Suprapubic skin (tissue), 4 donors: ENCODE measurements at regions not wholly inside any gene's neighbourhood (a gene's known extent, or its start where the extent isn't known, plus 50 kb on each side); places are given as distances from the start of the nearest gene placed in this dataset.

Experiments
- DNase-seq, 2 donors: peaks; one replicate each; pipeline ENCODE4 v3.0.0-alpha.2; 2019; ENCODE audit warnings: low spot score in 2 of 2
- H3K27ac ChIP-seq: fragments of 200-600 bp; sonication (generic); one replicate; pipeline ENCODE4 v1.5.1; 2019
- H3K27me3 ChIP-seq: fragments of 200-600 bp; sonication (generic); one replicate; pipeline ENCODE4 v1.5.1; 2019
- H3K36me3 ChIP-seq: fragments of 200-600 bp; sonication (generic); one replicate; pipeline ENCODE4 v1.5.1; 2019
- H3K4me1 ChIP-seq: fragments of 200-600 bp; sonication (generic); one replicate; pipeline ENCODE4 v1.5.1; 2019
- H3K4me3 ChIP-seq: fragments of 200-600 bp; sonication (generic); one replicate; pipeline ENCODE4 v1.5.1; 2019; ENCODE audit warnings: mild to moderate bottlenecking
- H3K9me3 ChIP-seq: fragments of 200-600 bp; sonication (generic); one replicate; pipeline ENCODE4 v1.5.1; 2019
- CTCF ChIP-seq, 2 donors: fragments of 200-600 bp in 1 of 2; fragments of 450-650 bp in 1 of 2; sonication (generic) in 1 of 2; IDR thresholded peaks; one replicate each; pipeline ENCODE4 v1.5.1; 2016 to 2019; ENCODE audit warnings: antibody characterized with exemption in 2 of 2, mild to moderate bottlenecking in 1 of 2, moderate library complexity in 1 of 2
- EP300 ChIP-seq: sonication (generic); formaldehyde crosslinking; IDR thresholded peaks from one replicate; pipeline ENCODE4 v1.6.1; 2017; ENCODE audit warnings: antibody characterized with exemption
- POLR2A ChIP-seq, 2 donors: fragments of 450-650 bp; IDR thresholded peaks; one replicate each; pipeline ENCODE4 v1.6.1; 2017; ENCODE audit warnings: antibody characterized with exemption in 2 of 2, mild to moderate bottlenecking in 2 of 2, moderate library complexity in 2 of 2
- POLR2AphosphoS5 ChIP-seq, 3 donors: sonication (generic); formaldehyde crosslinking; IDR thresholded peaks; one replicate each; pipeline ENCODE4 v1.6.1; 2017; ENCODE audit warnings: antibody characterized with exemption in 3 of 3
- WGBS: methylation state at CpG from one replicate; pipeline ENCODE4 v1.1.5; 2018; 5-methylcytosine and 5-hydroxymethylcytosine counted together

GRCh38 chr9:129231022-129231739, 53.1 kb upstream of the IER5L start:
- TF ChIP-seq POLR2A (IDR thresholded peaks at IDR 0.05) (no peak), POLR2AphosphoS5 (IDR thresholded peaks at IDR 0.05) (no peak), EP300 (no peak), CTCF (IDR thresholded peaks at IDR 0.05) (no peak)
- 91% methylated on average over 14 of the region's 25 CpGs for WGBS

GRCh38 chr9:129230302-129230701, 52.2 kb upstream of the IER5L start:
- H3K36me3 ChIP-seq, result no peaks in the 10 kb centered on the region
- peaks cover 6% of the 10 kb centered on the region for H3K4me1 ChIP-seq
- H3K9me3 ChIP-seq, result no peaks in the 10 kb centered on the region
- no peak overlapping the region for H3K27ac ChIP-seq
- 97% methylated on average over 2 of the region's 2 CpGs for WGBS
- no peak for DNase-seq
- no peaks in the 10 kb centered on the region for H3K27me3 ChIP-seq
- TF ChIP-seq POLR2A (IDR thresholded peaks at IDR 0.05), result no peak
- no peak for TF ChIP-seq CTCF (IDR thresholded peaks at IDR 0.05)
- TF ChIP-seq POLR2AphosphoS5 (IDR thresholded peaks at IDR 0.05), result no peak
- no peak for TF ChIP-seq EP300
- no peak overlapping the region for H3K4me3 ChIP-seq

More at GRCh38 chr9:129231022-129231739, 53.1 kb upstream of the IER5L start:
- no peak overlapping the region for H3K4me3 ChIP-seq
- H3K36me3 ChIP-seq, result no peaks in the 10 kb centered on the region
- no peaks in the 10 kb centered on the region for H3K4me1 ChIP-seq
- no peak for DNase-seq
- H3K27ac ChIP-seq, result no peak overlapping the region
- H3K9me3 ChIP-seq, result no peaks in the 10 kb centered on the region
- H3K27me3 ChIP-seq, result no peaks in the 10 kb centered on the region
